NCI-H128 (cell line): ENCODE measurements at regions not wholly inside any gene's neighbourhood (a gene's known extent, or its start where the extent isn't known, plus 50 kb on each side); places are given as distances from the start of the nearest gene placed in this dataset.

Experiments
- DNase-seq: peaks from one replicate; lab custom pipeline; 2025; ENCODE audit not compliant: unreplicated experiment; lab: John Stamatoyannopoulos, UW

DNA sequence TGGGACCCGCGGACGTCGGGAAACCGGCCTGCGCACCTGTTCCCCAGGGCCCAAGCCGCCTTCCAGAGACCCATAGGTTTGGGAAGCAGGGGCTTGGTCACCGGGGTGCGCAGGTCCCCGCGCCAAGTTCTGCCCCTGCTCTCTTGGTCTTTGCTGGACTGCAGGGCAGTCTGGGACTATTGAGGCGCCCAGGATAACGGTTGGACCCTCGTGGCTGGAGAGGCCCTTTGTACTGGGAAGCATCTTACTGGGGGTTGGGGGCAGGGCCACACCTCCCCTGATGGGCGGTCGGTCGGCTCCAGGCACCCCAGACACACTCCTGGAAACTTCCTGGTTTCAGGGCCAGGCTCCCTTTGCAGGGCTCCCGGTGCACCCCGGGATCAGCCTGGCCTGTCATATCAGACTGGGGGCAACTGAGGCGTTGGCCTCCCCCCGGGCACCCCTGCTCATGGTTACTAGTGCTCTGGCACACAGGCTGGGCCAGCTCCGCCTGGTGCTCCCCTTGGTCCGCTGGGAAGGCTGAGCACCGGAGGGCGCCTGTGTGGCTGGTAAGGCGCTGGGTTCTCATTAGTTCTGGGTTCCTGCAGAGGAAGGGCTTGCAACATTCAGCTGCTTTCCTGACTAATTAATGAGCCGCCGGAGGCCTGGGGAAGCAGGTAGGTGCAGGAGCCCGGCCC lies 1250.5 kb downstream of the BRD1 start:
- DNase-seq, result no peak

DNA sequence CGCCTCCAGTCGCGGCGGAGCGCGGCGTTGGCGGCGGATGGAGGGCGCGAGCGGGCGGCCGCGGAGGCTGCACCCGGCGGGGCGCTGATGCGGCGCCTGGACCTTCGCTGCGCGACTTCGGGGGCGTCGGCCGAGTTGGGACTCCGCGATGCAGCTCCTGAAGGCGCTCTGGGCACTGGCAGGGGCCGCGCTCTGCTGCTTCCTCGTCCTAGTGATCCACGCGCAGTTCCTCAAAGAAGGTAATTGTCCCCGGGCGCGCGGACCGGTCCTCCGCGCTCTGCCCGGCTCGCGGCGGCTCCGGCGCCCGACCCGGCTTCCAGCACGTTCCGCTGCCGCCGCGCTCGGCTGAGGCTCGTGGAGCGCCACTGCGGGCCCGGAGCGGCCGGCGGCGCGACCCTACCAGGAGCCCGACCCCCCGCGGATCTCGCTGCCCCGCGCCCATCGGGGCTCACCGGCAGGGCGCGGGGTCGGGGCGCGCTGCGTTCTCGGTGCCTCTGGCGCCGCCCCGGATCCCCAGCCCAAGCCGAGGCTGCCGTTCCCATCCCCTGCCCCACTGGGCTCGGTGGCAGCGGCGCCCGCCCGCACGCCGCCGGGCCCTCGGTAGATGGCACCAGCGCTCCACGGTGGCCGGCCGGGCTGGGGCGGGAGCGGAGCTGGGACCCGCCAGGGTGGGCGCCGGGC lies 1251.2 kb downstream of the BRD1 start:
- DNase-seq, result peak; percentile 15

DNA sequence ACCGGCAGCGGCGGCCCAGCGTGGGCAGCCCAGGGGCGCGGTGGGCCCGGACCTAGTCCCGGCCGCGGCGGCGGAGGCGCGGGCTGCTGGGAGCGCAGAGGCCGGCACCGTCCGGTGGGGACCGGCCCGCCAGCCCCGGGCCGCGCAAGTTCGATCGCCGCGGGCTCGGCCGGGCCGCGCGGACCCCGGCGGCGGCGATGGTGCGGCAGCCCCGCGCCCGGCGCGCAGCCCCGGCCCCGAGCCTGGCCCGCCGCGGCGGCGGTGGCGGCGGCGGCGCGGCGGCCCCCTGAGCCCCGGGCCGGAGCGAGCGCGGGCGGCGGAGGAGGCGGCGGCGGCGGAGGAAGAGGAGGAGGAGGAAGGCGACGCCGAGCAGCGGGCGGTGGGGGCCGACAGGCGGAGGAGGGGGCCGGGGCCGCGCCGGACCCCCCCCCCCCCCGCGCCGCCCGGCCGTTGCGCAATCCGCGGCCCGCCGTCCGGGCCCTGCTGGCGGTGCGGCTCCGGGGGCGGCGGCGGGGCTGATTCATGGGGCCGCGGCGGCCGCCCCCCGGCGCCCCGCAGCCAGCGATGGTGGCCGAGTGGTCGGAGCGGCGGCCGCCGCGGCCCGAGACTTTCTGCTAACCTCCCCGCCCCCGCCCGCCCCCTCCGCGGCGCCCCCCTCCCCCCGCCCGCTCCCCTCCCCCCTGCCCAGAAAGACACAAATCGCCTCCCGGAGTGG lies 1251.9 kb downstream of the BRD1 start:
- DNase-seq, result no peak

DNA sequence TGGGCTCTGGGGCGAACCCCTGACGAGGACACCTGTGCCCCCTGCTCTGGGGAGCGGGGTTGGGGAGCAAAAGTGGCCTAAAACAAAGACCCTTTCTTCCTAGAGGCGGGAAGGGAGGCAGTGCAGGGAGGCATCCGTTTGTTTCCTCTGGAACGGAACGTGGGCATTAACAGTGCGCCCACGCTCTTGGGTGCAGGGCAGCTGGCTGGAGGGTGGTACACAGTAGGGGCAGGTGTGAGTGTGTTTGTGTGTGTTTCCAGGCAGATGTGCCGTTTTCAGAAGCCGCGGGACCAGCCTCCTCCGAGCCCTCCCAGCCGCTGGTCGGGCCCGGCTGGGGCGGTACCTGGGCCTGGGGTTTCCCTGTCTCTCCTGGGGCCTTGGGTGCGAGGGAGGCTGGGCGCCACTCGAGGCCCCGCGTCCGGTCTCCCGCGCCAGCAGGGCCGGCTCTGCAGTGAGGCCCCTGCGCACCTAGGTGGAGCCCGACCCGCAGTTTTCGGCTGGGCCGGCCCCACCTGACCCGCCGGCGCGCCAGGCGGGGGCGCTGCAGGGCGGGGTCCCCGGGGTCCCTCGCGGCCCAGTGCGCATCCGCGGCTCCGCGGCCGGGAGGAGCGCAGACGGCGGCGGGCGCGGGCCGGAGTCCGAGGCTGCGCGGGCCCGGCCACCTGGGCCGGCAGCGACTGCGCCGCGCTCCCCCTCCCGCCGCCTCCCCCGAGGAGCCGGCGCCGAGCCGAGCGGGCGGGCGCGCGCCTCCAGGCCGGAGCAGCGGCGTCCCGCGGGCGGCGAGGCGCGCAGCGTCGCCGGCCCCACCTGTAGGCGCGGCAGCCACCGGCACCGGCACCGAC lies 1252.7 kb downstream of the BRD1 start:
- DNase-seq, result peak; percentile 30

DNA sequence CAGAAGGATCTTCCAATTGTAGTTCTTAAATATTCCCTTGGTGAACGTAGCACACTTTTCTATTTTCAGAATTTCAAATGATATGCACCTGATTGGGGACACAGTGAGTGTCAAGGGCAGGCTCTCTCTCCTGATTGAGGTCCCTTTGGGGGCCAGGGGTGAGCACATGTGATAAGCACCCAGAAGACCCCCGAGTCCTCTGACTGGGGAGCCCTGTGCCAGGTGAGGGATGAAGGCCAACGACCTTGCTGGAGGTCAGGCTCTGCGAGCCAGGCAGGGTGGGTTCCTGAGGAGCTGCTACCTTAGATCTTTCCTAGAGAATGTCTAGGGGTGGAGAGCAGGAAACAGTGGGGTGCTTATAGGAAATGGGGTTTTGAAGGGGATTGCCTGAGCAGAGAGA lies 1253.9 kb downstream of the BRD1 start:
- no peak for DNase-seq

DNA sequence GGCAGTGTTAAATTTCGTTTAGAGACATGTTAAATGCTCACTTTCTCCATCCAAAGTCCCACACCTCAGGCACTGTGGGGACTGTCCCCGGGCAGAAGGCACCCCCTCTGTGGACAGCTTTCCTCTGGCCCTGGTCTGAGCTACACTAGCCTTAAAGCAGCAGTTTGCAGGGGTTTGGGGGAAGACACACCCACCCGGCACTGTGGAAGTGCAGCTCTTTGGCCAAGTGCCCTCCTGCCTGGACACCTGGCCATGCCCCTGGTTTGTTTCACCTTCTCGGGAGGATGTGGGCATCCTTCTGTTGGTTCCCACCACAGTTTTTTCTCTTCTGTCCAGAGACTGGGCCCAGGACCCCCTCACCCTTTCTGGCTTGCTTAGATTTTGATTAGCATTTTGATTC lies 1254.7 kb downstream of the BRD1 start:
- no peak for DNase-seq

DNA sequence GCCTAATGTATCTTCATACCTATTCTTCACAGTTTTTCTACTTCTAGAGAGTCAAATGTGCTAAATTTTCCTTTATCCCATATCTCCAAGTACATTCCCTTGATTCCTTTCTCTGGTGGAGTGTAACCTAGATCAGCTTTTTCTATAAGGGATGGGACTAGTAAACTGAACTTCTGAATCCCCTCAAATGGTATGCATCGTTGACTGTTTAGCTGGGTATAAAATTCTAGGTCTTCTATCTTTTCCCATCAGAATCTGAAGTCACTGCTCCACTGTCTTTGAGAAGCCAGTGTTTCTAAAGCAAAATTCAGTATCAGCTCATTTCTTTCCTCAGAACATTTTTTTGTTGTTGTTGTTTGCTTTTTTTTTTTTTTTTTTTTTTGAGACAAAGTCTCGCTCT lies 1256.8 kb downstream of the BRD1 start:
- no peak for DNase-seq

DNA sequence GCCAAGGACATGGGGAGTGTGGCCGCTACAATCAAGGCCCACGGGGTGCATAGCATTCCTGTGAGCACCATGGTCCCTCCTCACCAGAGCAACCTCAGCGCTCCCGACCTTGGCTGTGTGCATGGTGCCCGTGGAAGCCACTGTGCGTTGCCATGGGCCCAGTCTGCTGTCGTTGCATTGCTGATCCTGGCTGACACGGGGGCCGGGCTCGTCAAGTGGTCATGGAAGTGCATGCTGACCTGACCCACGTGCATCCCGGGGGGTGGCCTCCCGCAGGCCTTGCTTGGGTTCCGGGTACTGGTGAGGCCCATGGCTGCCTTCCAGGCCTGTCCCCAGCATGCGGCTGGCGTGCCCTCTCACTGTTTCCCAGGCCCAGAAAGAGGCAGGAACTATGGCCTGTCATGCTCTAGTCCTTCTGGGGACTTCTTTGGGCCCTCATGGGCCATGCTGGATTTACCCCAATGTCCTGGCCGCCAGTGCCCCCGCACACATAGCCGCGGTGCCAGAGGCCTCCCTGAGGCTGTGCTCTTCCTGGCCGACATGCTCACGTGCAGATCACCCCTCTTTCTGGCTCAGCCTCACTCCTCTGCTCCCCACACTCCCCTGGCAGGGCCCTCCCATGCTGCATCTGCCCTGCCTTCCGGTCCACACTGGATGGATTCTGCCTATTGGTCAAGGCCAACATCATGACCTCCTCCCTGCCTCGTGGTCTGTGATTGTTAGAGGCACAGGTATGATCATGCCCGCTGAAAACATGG lies 1258.0 kb downstream of the BRD1 start:
- DNase-seq, result no peak

DNA sequence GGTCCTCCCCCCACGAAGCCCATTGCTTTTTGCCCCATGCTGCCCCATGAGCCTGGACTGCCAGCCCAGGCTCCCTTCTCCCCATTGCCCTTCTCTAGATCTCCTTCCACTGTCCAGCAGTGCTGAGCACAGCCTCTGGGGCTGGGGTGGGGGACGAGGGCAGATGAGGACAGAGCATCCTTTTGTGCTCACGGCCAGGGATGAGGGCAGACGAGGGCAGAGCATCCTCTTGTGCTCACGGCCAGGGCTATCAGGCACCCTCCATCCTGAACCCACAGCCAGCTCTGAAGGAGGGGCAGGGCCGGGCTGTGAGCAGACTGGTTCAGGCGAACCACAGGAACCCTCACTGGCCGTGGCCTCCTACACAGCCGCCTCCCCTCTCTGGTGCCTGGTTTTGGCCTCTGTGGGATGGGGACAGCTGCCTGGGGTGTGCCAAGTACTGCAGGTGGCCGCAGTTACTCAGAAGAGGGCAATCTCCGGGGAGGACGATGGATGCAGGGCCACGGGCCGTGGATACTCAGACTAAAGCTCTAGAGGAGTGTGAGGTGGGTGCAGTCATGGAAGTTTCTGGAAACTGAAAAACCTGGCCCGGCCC lies 1258.8 kb downstream of the BRD1 start:
- no peak for DNase-seq

DNA sequence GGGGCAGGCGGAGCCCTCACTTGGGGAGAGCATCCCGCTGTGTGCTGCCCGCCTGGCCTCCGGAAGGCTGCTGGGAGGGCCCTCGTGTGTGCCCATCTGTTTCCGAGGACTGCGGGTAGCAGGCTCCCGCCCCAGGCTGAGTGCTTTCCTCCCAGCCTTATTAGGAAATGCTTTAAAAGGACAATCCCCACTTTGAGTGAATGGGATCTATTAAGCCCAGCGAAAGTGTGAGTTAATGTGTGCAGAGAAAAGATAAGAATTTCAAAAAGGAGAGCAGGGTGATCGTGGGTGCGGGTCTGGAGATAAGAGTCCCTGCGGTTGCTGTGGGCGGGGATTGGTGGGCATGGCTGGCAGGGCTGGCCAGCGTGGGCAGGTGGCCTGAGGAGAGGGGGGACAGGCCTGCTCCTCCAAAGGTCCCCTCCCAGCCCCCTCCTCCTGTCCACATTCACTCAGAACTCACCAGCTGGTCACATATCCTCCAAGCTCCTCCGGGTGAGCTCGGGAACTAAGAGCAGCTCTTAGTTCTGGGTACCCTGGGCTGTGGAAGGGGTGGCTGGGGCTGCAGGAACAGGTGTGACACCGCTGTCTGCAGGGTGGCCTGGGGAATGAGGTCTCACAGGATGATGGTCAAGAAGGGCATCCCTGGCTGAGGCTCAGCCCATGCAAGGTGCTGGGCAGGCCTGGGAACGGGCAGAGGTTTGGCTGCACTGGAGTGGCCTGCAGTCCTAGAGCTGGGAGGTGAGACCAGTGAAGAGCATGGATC lies 1260.3 kb downstream of the BRD1 start:
- DNase-seq, result no peak

DNA sequence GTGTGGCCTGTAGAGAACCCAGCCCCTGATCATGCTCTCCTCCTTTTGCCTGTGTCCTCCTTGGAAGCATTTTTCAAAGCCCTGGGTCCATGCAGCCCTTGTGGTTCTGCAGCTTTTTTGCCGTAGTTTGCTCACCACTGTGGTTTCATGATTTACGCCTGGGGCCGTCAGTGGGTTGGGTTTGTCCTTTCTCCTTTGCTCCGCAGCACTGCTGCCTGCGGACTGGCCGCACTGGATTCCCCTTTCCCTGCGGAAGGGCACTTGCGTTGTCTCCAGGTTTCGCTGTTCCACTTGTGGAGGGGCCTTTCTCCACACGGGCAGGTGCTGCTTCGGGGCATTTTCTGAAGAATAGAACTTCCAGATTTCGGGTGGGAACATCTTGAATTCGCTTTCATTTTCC lies 1260.9 kb downstream of the BRD1 start:
- no peak for DNase-seq

DNA sequence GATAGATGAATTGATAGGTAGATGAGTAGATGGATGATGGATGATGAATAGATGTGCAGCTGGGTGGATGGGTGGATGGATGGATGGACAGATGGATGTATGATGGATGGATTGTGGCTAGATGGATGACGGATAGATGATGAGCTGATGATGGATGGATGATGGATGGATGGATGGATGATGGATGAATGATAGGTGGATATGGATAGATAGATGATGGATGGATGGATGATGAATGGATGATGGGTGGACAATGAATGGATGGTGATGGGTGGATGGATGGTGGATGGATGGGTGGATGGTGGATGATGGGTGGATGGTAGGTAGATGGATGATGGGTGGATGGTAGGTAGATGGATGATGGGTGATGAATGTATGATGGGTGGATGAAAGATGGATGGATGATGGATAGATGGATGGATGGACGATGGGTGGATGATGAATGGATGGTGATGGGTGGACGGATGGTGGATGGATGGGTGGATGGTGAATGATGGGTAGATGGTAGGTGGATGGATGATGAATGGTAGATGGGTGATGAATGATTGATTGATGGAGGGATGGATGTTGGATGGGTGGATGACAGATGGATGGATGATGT lies 1261.7 kb downstream of the BRD1 start:
- no peak for DNase-seq

DNA sequence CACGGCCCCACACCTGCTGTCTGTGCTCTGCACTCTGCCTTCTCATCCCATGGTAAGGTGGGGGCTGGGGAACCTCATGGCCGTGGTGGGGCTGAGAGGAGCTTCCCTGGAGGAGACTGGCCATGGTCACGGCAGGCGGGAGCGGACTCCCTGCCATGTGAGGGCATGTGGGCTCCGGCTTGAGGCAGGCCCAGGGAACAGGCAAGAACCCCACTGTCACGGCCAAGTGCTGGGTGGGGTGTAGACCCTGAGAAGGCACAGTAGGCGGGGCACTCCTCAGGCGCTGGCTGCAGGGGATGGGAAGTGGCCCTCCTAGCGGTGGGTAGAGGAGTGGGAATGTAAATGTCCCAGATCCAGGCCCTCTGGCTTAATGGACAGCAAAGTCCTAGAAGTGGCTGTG lies 1262.7 kb downstream of the BRD1 start:
- DNase-seq, result no peak

DNA sequence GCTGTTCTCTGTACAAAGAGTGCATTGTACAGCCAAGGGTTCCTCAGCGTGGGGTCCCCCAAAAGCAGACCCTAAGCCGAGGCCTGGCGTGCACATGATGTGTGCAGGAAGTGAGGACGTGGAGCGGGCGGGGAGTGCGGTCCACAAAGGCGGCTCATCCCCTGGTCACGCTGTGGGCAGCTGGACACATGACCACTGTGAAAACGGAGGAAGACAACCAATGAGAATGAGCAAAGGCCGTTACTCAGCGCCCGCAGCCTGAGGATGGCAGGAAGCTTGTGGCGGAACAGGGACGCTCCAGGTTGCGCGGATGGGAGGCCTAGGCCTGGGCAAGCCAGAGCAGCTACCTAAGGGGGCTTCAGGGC lies 1263.7 kb downstream of the BRD1 start:
- no peak for DNase-seq

DNA sequence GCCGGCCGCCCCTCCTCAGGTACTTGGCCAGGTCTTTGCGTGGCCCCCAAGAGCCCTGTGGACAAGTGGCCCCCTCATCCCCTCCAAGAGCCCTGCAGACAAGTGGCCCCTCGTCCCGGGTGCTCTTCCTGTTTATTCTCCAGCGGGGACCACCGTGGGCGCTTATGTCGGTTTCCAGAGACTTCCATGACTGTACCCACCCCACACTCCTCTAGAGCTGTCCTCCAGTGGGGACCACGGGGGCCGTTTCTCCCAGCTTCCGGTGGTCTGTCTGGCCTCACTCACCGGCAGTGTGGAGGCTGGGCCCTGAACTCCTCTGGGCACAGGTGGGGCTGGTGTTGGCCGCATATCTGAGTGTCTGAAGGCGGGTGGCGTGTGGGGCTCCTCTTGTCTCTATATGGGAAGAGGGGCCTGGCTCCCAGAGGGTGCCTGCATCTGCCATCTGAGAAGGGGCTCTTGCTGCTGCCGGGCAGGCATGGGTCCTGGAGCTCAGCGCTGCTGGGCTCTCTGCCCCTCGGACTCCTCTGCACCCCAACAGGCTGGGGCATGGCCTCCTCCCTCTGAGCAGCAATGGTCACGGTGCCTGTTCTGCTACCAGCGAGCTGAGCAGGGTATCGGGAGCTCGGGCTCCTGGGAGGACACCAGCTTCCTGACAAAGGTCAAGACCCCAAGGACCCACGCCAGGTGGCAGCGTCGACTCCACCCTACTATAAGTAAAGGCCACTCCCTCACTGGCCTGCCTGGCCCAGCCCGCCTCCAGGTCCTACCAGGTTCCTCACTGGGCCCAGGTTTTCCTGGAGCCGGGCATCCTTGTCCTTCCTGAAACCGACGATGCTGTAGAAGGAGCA lies 1264.3 kb downstream of the BRD1 start:
- DNase-seq, result no peak

DNA sequence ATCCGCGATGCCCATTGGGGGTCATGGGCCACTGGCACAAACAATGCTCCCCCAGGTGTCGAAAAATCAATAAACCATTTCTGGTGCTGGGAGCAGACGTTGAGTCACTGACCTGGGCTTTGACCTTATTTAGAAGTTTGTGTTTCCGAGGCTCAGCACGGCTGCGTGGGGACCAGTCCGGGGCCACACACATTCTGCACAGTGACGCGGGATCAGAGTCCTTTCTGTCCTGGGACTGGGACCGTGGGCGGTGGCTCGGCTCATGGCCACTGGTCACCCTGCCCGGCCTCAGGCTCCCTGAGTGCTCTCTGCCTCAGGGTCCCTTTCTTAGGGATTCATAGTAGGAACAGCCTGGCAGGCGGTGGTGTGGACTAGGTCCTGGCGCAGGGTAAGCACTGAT lies 1266.0 kb downstream of the BRD1 start:
- no peak for DNase-seq

DNA sequence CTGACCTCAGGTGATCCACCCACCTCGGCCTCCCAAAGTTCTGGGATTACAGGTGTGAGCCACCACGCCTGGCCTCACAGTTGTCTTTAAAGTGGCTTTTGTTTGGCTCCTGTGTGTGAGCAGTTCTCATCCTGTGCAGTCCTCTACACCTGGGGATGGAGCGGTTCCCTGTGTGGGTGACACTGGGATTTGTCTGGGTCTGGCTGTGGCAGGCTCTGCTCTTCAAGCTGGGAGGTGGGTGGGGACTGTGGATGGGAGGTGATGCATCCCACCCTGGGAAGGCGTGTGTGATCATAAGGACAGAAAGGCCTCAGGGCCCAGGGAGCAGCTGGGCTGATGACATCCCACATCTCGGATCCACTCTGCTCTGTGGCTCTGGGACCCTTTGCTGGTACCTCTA lies 1266.8 kb downstream of the BRD1 start:
- no peak for DNase-seq

DNA sequence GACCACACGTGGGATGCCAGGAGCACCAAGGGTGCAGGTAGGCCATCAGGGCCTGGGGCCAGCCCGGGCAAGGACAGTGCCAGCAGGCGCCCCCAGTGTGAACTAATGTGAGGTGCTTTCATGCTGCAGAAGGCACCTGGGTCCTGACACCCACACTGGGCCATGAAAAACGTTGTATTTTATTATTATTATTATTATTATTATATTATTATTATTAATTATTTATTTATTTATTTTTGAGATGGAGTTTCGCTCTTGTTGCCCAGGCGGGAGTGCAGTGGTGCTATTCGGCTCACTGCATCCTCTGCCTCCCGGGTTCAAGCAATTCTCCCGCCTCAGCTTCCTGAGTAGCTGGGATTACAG lies 1267.3 kb downstream of the BRD1 start:
- DNase-seq, result no peak
